GM21515 (cell line): ENCODE measurements at regions not wholly inside any gene's neighbourhood (a gene's known extent, or its start where the extent isn't known, plus 50 kb on each side); places are given as distances from the start of the nearest gene placed in this dataset.

ENCODE experiments used
- ATAC-seq: cut with Tn5 transposase; IDR thresholded peaks from one replicate; pipeline ENCODE4 v1.9.1; 2021; ENCODE audit not compliant: unreplicated experiment

DNA sequence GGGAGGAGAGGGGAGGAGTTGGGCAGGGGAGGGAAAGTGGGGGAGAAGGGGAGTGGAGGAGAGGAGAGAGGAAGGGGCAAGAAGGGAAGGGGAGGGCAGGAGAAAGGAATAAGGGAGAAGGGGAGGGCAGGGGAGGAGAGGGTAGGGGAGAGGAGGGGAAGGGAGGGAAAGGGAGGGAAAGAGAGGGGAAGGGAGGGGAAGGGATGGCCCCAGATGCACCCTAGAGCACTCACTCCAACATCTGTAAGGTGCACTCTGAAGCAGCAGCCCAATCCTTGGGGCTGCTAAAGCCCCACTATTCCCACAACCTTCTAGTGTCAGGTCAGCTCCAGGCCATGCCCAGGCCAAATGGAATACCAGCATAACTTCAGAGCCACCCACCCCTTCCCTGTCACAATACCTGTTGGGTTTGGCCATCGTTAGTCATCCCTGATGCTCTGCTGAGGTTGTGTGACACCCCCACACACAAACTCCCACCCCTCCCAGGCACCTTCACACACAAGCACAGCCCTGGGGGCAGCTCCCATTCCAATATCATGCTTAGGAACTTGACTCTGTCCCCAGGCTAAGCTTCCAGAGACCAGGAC lies 55.7 kb upstream of the PKDCC start:
- ATAC-seq = no peak

- no peak for ATAC-seq
Observed at GRCh38 chr2:41992671-41993434, 55.0 kb upstream of the PKDCC start.

DNA sequence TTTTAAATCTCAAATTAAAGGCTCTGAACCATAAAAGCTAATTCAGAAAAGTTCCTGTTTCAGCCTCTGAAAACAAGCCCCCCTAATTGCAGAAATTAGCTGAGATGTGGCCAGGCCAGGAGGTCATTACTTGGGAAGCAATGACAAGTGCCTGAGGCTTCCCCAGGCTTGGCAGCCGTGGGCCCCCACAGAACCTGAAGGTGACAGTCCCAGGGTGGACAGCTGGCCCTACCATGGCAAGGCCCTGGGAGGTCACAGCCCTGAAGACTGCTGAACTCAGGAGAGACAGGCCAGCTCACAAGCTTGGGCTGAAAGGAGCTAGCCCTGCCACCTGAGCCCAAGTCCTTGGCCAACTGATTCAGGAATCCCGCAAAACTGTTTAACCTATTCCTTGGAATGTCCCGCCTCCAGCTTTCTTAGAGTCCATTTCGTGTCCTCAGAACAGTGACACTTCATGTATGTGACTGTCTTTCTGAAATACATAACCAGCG lies 54.3 kb upstream of the PKDCC start:
- ATAC-seq = no peak

DNA sequence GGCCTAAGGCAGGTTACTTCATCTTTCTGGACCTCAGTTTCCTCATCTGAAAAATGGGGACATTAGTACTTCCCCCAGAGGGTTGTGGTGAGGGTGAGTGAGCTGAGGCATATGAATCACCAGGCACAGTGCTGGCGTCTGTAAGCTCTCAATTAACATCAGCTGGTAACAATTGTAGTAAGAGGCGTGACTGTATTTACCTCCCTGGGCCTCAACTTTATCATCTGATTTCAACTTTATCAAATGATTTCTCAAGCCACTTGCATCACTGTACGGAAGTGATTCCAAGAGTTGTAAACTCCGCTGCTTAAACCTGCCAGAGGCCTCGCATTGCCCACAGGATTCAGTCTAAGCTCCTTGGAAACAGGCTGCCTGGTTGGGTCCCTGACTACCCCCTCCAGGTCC lies 53.6 kb upstream of the PKDCC start:
- no peak for ATAC-seq

DNA sequence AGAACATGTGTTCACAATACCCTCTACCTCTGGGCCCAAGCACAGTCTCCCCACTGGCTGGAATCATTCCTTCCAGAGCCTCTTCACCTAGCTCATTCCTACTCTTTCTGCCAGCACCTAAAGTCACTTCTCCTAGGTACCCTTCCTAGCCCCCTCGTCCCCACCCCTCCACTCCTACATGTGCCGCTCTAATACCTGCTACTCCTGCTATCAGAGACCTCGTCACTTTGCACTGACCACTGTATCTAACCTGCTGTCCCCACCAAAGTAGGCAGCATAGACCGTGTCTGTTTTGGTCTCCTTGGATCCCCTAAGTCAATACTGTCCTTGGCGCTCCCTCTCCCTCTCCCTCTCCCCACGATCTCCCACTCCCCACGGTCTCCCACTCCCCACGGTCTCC lies 53.2 kb upstream of the PKDCC start:
- ATAC-seq = no peak

DNA sequence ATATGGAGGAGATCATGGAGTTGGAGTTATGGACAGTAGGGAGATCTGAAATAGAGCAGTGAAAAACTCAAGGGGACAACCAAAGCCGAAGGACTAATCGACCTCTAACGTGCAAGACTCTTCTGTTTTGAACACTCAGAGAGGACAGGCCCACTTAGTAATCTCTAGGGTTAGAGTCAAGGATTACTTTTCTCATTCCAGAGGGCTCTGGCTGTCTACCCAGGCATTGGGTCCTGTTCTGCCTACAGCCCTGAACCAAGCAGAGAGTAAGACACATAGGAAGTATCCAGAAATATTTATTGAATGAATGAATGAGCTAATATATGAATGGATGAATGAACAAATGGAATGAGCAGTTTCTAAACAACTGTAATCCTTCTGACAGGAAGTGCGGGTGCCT lies 50.3 kb upstream of the PKDCC start:
- ATAC-seq = no peak
